ENCODE measurements at regions not wholly inside any gene's neighbourhood (a gene's known extent, or its start where the extent isn't known, plus 50 kb on each side); places are given as distances from the start of the nearest gene placed in this dataset.

DNA sequence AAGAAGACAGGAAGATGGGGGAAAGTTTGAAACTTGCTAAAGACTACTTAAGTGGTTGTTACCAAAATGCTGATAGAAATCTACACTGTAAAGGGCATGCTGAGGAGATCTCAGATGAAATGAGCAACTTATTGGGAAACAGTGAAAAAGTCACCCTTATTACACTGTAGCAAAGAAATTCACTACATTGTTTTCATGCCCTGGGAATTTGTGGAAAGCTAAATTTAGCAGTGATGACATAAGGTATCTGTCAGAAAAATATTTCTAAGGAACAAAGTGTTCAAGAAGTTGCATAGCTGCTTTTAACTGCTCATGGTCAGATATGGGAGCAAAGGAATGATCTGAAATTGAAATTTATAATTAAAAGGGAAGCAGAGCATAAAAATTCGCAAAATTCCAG lies 702.4 kb upstream of the LRRC4C start:
- H3K27me3 ChIP-seq: no peaks in the 10 kb centered on the region
- no peaks in the 10 kb centered on the region for H3K36me3 ChIP-seq
- TF ChIP-seq EP300 (IDR thresholded peaks at IDR 0.05) (no peak), POLR2A (IDR thresholded peaks at IDR 0.05) (no peak), CTCF (IDR thresholded peaks at IDR 0.05) (no peak)
- no peak overlapping the region for H3K27ac ChIP-seq
- no peak for DNase-seq (ENCODE audit: low spot score in 2 of 2)
- whole genome bisulfite sequencing, 2 donors: 69 to 79% methylated on average over 1 of the region's 1 CpG
- H3K4me1 ChIP-seq: no peaks in the 10 kb centered on the region
- peaks cover 0 to 4% (median 0%) of the 10 kb centered on the region in 4 donors for H3K9me3 ChIP-seq
- no peak overlapping the region for H3K4me3 ChIP-seq

DNA sequence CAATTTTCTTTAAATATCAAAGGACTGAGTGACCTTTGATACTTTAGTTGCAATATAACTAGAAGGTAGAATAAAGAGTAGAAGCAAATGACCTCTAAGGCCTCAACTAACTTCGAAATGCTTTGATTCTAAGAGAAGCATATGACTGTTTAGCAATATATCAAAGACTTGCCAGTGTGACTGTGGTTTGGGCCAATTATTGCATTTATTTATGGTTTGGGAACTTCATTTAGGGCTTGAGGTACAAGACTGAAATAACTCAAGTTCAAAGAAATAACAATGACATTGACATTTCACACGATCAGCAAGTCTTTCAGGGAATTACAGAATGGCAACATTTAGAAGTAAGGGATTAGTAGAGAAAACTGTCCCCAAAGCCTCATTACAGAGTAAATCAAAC lies 709.7 kb upstream of the LRRC4C start:
- Histone ChIP-seq H3K4me1 (no peaks in the 10 kb centered on the region), H3K27ac (no peak overlapping the region), H3K36me3 (no peaks in the 10 kb centered on the region), H3K4me3 (no peak overlapping the region), H3K9me3 (no peaks in the 10 kb centered on the region), H3K27me3 (no peaks in the 10 kb centered on the region)
- 54 to 78% methylated on average over 2 of the region's 2 CpGs for WGBS, 2 donors
- no peak for DNase-seq (ENCODE audit: low spot score in 2 of 2)
- no peak for TF ChIP-seq EP300 (IDR thresholded peaks at IDR 0.05)
- TF ChIP-seq POLR2A (IDR thresholded peaks at IDR 0.05): no peak
- TF ChIP-seq CTCF (IDR thresholded peaks at IDR 0.05): no peak

GRCh38 chr11:42170601-42171000 lies 711.1 kb upstream of the LRRC4C start:
- H3K9me3 ChIP-seq: no peaks in the 10 kb centered on the region
- H3K27me3 ChIP-seq: no peaks in the 10 kb centered on the region
- no peak overlapping the region for H3K4me3 ChIP-seq
- 7 to 16% methylated on average over 1 of the region's 1 CpG for WGBS, 2 donors
- no peak overlapping the region for H3K27ac ChIP-seq
- no peak for DNase-seq (ENCODE audit: low spot score in 2 of 2)
- TF ChIP-seq POLR2A (IDR thresholded peaks at IDR 0.05) (no peak), EP300 (IDR thresholded peaks at IDR 0.05) (no peak), CTCF (IDR thresholded peaks at IDR 0.05) (no peak)
- no peaks in the 10 kb centered on the region for H3K4me1 ChIP-seq
- no peaks in the 10 kb centered on the region for H3K36me3 ChIP-seq

DNA sequence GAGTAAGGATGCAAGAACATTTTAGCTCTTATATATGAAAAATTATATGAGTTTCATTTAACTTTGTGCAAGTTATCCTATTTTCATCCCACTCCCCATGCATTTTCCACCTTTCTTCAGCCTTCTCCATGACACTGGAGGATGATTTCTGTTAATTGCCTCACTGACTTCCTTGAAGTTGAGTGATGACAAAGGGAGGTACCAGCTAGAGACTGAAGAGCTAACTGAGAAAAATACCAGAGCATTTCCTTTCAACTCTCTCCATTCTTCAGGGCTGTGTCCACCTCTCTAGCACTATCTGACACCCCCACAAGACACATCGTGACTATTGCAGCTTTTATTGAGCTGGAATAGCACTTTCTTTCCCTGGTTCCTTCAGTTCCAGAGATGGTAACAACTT lies 711.6 kb upstream of the LRRC4C start:
- TF ChIP-seq CTCF (IDR thresholded peaks at IDR 0.05) (no peak), POLR2A (IDR thresholded peaks at IDR 0.05) (no peak), EP300 (IDR thresholded peaks at IDR 0.05) (no peak)
- H3K27me3 ChIP-seq: no peaks in the 10 kb centered on the region
- no peak for DNase-seq (ENCODE audit: low spot score in 2 of 2)

GRCh38 chr11:42172441-42172840 lies 713.0 kb upstream of the LRRC4C start:
- no peaks in the 10 kb centered on the region for H3K9me3 ChIP-seq
- 68 to 79% methylated on average over 3 of the region's 3 CpGs for WGBS, 2 donors
- no peak for TF ChIP-seq POLR2A (IDR thresholded peaks at IDR 0.05)
- no peak for TF ChIP-seq EP300 (IDR thresholded peaks at IDR 0.05)
- no peak for TF ChIP-seq CTCF (IDR thresholded peaks at IDR 0.05)
- H3K4me1 ChIP-seq: no peaks in the 10 kb centered on the region
- DNase-seq (ENCODE audit: low spot score in 2 of 2): no peak
- no peaks in the 10 kb centered on the region for H3K27me3 ChIP-seq
- H3K27ac ChIP-seq: no peak overlapping the region
- H3K36me3 ChIP-seq: no peaks in the 10 kb centered on the region
- H3K4me3 ChIP-seq: no peak overlapping the region

More for the DNA sequence above, 711.6 kb upstream of the LRRC4C start:
- Histone ChIP-seq H3K4me3 (no peak overlapping the region), H3K36me3 (no peaks in the 10 kb centered on the region), H3K9me3 (no peaks in the 10 kb centered on the region), H3K27ac (no peak overlapping the region), H3K4me1 (no peaks in the 10 kb centered on the region)
- WGBS, 2 donors: 61 to 63% methylated on average over 1 of the region's 1 CpG
